Mononuclear cell (primary cell): ENCODE measurements at regions not wholly inside any gene's neighbourhood (a gene's known extent, or its start where the extent isn't known, plus 50 kb on each side); places are given as distances from the start of the nearest gene placed in this dataset.

Experiments used
- H3K27me3 ChIP-seq: 2 replicates; pipeline ENCODE4 v1.6.0; 2011; ENCODE audit warnings: low read length, control low read depth; ENCODE audit not compliant: insufficient read depth
- H3K4me1 ChIP-seq: 2 replicates; pipeline ENCODE4 v1.5.1; 2011; ENCODE audit warnings: mild to moderate bottlenecking, low read length, control low read depth; ENCODE audit not compliant: insufficient read depth
- H3K4me3 ChIP-seq: 2 replicates; pipeline ENCODE4 v1.5.1; 2011; ENCODE audit warnings: mild to moderate bottlenecking, low read length, moderate library complexity
- H3K9me3 ChIP-seq: 2 replicates; pipeline ENCODE4 v1.5.1; 2011; ENCODE audit warnings: low read depth, mild to moderate bottlenecking, control low read depth, low read length

- Histone ChIP-seq H3K27me3 (no peaks in the 10 kb centered on the region), H3K4me1 (no peaks in the 10 kb centered on the region), H3K4me3 (no peak overlapping the region)
These were observed 256.3 kb upstream of the PPARGC1A start for GRCh38 chr4:24146127-24146526.

DNA sequence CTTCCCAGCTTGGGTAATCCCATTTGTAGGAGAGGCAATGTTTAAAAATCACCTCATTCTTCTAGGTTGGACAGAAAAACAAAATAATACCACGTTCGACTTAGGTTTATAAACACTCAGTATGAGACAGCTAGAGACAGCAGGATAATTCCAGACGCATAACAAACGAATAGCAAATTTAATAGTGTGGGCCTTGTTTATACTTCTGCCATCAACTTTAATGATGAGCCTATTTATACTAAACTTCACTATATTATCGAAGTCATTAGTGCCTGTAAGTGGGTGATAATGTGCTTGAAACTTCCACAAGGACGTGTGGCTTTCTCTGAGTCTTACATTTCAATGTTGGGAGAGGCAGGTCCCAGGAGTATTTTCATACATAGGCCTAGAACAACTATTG, 255.7 kb upstream of the PPARGC1A start:
- Histone ChIP-seq H3K9me3 (no peaks in the 10 kb centered on the region), H3K4me1 (no peaks in the 10 kb centered on the region), H3K4me3 (no peak overlapping the region), H3K27me3 (no peaks in the 10 kb centered on the region)

More at GRCh38 chr4:24146127-24146526, 256.3 kb upstream of the PPARGC1A start:
- H3K9me3 ChIP-seq: no peaks in the 10 kb centered on the region

GRCh38 chr4:24144381-24144780, 254.5 kb upstream of the PPARGC1A start:
- H3K9me3 ChIP-seq: no peaks in the 10 kb centered on the region
- H3K4me3 ChIP-seq: no peak overlapping the region
- no peaks in the 10 kb centered on the region for H3K27me3 ChIP-seq
- no peaks in the 10 kb centered on the region for H3K4me1 ChIP-seq

DNA sequence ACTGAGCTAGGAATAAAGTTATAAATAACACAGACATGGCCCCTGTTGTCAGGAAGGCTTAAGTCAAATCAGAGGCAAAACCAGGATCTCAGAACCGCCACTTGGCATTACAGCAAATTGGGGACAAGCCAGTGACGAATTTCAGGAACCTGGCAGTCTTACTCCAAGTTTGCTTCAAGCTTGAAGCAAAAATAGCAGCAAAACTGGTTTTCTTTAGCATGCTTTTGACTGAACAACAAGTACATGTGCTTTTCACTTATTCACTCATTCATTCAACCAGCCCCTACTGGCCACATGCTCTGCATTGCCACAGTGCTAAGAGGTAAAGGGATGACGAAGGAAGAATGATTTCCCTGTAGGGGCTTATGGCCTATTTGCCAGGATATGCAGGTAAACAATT, 253.9 kb upstream of the PPARGC1A start:
- no peaks in the 10 kb centered on the region for H3K27me3 ChIP-seq
- no peaks in the 10 kb centered on the region for H3K4me1 ChIP-seq
- H3K9me3 ChIP-seq: no peaks in the 10 kb centered on the region
- no peak overlapping the region for H3K4me3 ChIP-seq

GRCh38 chr4:24141836-24142235, 252.0 kb upstream of the PPARGC1A start:
- no peaks in the 10 kb centered on the region for H3K27me3 ChIP-seq
- H3K9me3 ChIP-seq: no peaks in the 10 kb centered on the region
- H3K4me1 ChIP-seq: no peaks in the 10 kb centered on the region
- H3K4me3 ChIP-seq: no peak overlapping the region

DNA sequence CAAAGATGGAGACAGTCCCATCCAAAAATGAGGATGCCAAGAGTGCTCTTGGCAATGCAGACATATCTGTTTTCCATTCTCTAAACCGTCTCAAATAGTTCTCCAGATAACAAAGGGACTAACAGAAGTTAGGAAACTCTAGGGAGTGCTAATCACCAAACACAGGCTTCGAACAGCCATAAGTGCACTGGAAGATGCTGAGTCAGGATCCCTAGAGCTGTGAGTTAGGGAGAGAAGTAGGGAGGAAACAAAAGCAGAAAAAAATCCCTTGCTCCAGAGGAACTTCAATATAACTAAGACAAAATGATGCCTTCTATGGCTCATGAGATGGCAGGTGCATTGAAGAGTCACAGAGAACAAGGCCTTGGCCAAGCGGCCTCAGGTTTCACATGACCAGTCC, 251.0 kb upstream of the PPARGC1A start:
- Histone ChIP-seq H3K4me3 (no peak overlapping the region), H3K27me3 (no peaks in the 10 kb centered on the region), H3K9me3 (no peaks in the 10 kb centered on the region), H3K4me1 (no peaks in the 10 kb centered on the region)

- H3K27me3 ChIP-seq: no peaks in the 10 kb centered on the region
These were observed 248.1 kb upstream of the PPARGC1A start for GRCh38 chr4:24137671-24138601.

DNA sequence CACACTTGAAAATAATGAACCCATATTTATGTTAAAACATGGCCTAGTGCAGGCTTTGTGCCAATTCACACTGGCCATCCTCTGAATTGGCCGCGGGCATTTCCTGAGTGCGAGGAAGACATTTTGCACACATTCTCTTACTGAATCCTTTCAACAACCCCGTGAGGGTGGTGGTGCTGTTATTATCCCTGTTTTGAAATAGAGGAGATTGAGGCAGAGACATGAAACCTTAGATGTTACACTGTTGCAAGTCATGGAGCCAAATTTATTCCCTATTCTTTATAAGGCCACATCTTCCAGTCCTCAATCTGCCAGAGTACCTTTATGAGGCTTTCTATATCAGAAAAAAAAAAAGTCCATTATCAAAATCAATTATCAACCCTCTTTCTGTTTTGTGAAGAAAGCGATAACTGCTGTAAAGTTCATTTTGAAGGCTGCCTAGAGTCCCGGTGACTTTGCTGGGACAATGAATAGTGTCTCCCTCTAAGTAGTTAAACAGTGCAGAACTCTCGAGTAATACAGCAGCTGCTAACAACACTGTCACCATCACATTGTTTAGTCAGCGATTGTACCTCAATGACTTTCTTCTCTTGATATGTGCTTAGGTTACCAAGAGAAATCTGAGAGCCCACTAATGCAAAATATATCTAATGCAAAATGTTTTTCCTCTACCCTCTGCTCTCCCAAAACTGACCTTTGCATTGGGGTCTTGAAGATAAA, 242.3 kb upstream of the PPARGC1A start:
- Histone ChIP-seq H3K27me3 (no peaks in the 10 kb centered on the region), H3K4me1 (no peaks in the 10 kb centered on the region)

More at GRCh38 chr4:24137671-24138601, 248.1 kb upstream of the PPARGC1A start:
- no peaks in the 10 kb centered on the region for H3K4me1 ChIP-seq
- H3K9me3 ChIP-seq: no peaks in the 10 kb centered on the region
- H3K4me3 ChIP-seq: no peak overlapping the region

DNA sequence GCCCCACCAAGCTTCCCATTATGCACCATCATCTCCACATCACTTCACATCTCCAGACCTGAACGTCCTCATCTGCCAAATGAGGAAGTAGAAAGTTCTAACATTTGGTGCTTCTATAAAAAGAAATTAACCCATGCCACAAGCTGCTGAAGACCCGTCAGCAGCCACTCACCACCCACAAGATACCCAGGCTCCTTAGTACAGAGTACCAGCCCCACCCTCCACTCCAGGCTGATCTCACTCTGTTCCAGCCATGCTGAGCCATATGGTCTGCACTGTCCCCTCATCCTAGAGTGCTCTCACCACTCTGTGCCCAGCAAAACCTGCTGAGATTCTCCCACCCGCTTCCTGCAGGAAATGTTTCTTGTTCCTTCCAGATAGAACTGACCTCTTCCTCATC, 240.8 kb upstream of the PPARGC1A start:
- Histone ChIP-seq H3K27me3 (no peaks in the 10 kb centered on the region), H3K4me1 (no peaks in the 10 kb centered on the region), H3K4me3 (no peak overlapping the region), H3K9me3 (no peaks in the 10 kb centered on the region)

More for the DNA sequence above, 242.3 kb upstream of the PPARGC1A start:
- Histone ChIP-seq H3K4me3 (no peak overlapping the region), H3K9me3 (no peaks in the 10 kb centered on the region)

GRCh38 chr4:24126776-24127175, 236.9 kb upstream of the PPARGC1A start:
- Histone ChIP-seq H3K4me1 (no peaks in the 10 kb centered on the region), H3K9me3 (no peaks in the 10 kb centered on the region), H3K27me3 (no peaks in the 10 kb centered on the region), H3K4me3 (no peak overlapping the region)

GRCh38 chr4:24121395-24122175, 231.7 kb upstream of the PPARGC1A start:
- Histone ChIP-seq H3K4me3 (no peak overlapping the region), H3K9me3 (no peaks in the 10 kb centered on the region), H3K27me3 (no peaks in the 10 kb centered on the region), H3K4me1 (no peaks in the 10 kb centered on the region)

GRCh38 chr4:24117975-24118374, 228.1 kb upstream of the PPARGC1A start:
- H3K4me3 ChIP-seq: no peak overlapping the region

DNA sequence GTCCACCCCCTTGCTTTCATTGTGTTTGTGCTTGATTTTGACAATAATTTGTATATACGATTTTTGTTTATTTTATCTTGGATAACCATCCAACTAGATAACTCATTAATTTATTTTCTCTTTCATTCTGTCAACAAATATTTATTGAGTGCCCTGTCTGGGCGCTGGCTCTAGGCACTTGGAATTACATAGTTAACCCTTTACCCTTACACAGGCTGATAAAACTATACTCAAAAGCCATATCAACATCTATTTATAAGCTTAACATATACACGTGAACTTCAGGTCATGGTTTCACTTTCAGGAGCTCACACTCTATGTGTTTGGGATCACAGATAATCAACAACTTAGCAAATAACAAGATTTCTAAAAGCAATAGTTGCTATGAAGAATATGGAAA, 226.3 kb upstream of the PPARGC1A start:
- H3K9me3 ChIP-seq: no peaks in the 10 kb centered on the region
- no peaks in the 10 kb centered on the region for H3K27me3 ChIP-seq
- H3K4me3 ChIP-seq: no peak overlapping the region
- no peaks in the 10 kb centered on the region for H3K4me1 ChIP-seq

More at GRCh38 chr4:24117975-24118374, 228.1 kb upstream of the PPARGC1A start:
- H3K27me3 ChIP-seq: no peaks in the 10 kb centered on the region
- no peaks in the 10 kb centered on the region for H3K9me3 ChIP-seq
- H3K4me1 ChIP-seq: no peaks in the 10 kb centered on the region

- H3K9me3 ChIP-seq: no peaks in the 10 kb centered on the region
- no peak overlapping the region for H3K4me3 ChIP-seq
- no peaks in the 10 kb centered on the region for H3K4me1 ChIP-seq
- no peaks in the 10 kb centered on the region for H3K27me3 ChIP-seq
These were observed 225.2 kb upstream of the PPARGC1A start for GRCh38 chr4:24114919-24115500.
